ENCODE measurements at regions not wholly inside any gene's neighbourhood (a gene's known extent, or its start where the extent isn't known, plus 50 kb on each side); places are given as distances from the start of the nearest gene placed in this dataset.

DNA sequence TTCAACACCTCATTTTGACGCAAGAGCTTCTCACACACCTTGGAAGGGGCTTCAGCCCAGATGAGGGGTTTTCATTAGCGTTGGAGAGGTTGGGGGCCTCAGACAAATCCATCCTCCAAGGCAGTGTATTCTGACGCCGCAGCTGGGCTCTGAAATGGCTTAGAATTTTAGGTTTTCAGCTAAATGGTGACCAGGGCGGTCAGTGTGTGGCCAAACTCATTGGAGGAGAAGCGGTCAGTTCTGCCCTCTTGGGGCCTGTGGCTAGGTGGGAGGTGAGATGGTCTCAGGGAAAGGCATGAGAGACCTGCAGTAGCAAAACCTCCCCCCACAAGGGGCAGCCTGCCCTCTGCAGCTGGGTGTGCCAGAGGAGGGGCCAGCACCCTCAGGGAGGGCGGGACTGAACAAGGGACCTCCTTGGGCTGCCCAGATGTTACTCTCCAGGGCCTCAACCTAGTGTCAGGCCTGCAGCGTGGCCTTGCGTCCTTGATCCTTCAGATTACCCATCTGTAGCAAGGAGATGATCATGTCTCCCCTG, 155.8 kb downstream of the URI1 start:
- no peak for TF ChIP-seq OVOL3 (tag by site-specific recombination; IDR thresholded peaks at IDR 0.05)
- TF ChIP-seq, protein P1, sequence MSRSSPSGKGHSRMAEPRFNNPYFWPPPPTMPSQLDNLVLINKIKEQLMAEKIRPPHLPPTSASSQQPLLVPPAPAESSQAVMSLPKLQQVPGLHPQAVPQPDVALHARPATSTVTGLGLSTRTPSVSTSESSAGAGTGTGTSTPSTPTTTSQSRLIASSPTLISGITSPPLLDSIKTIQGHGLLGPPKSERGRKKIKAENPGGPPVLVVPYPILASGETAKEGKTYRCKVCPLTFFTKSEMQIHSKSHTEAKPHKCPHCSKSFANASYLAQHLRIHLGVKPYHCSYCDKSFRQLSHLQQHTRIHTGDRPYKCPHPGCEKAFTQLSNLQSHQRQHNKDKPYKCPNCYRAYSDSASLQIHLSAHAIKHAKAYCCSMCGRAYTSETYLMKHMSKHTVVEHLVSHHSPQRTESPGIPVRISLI (tag by site-specific recombination; IDR thresholded peaks at IDR 0.05): no peak
- TF ChIP-seq ZNF621 (tag by site-specific recombination; IDR thresholded peaks at IDR 0.05): no peak
- no peak for TF ChIP-seq KLF1 (tag by site-specific recombination; IDR thresholded peaks at IDR 0.05)
- TF ChIP-seq, protein P2, sequence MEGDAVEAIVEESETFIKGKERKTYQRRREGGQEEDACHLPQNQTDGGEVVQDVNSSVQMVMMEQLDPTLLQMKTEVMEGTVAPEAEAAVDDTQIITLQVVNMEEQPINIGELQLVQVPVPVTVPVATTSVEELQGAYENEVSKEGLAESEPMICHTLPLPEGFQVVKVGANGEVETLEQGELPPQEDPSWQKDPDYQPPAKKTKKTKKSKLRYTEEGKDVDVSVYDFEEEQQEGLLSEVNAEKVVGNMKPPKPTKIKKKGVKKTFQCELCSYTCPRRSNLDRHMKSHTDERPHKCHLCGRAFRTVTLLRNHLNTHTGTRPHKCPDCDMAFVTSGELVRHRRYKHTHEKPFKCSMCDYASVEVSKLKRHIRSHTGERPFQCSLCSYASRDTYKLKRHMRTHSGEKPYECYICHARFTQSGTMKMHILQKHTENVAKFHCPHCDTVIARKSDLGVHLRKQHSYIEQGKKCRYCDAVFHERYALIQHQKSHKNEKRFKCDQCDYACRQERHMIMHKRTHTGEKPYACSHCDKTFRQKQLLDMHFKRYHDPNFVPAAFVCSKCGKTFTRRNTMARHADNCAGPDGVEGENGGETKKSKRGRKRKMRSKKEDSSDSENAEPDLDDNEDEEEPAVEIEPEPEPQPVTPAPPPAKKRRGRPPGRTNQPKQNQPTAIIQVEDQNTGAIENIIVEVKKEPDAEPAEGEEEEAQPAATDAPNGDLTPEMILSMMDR (tag by site-specific recombination; IDR thresholded peaks at IDR 0.05): no peak
- TF ChIP-seq ZNF701 (tag by site-specific recombination; IDR thresholded peaks at IDR 0.05): no peak
- no peak for TF ChIP-seq MEIS1 (CRISPR knock-in tag; IDR thresholded peaks at IDR 0.05; ENCODE audit: borderline replicate concordance)
- TF ChIP-seq, protein P3, sequence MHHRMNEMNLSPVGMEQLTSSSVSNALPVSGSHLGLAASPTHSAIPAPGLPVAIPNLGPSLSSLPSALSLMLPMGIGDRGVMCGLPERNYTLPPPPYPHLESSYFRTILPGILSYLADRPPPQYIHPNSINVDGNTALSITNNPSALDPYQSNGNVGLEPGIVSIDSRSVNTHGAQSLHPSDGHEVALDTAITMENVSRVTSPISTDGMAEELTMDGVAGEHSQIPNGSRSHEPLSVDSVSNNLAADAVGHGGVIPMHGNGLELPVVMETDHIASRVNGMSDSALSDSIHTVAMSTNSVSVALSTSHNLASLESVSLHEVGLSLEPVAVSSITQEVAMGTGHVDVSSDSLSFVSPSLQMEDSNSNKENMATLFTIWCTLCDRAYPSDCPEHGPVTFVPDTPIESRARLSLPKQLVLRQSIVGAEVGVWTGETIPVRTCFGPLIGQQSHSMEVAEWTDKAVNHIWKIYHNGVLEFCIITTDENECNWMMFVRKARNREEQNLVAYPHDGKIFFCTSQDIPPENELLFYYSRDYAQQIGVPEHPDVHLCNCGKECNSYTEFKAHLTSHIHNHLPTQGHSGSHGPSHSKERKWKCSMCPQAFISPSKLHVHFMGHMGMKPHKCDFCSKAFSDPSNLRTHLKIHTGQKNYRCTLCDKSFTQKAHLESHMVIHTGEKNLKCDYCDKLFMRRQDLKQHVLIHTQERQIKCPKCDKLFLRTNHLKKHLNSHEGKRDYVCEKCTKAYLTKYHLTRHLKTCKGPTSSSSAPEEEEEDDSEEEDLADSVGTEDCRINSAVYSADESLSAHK (tag by site-specific recombination; IDR thresholded peaks at IDR 0.05): no peak
- TF ChIP-seq RBAK (tag by site-specific recombination; IDR thresholded peaks at IDR 0.05): no peak
- no peak for TF ChIP-seq HOXA7 (CRISPR knock-in tag; IDR thresholded peaks at IDR 0.05; ENCODE audit: borderline replicate concordance)
